ENCODE measurements at regions not wholly inside any gene's neighbourhood (a gene's known extent, or its start where the extent isn't known, plus 50 kb on each side); places are given as distances from the start of the nearest gene placed in this dataset.

- TF ChIP-seq, protein P1, sequence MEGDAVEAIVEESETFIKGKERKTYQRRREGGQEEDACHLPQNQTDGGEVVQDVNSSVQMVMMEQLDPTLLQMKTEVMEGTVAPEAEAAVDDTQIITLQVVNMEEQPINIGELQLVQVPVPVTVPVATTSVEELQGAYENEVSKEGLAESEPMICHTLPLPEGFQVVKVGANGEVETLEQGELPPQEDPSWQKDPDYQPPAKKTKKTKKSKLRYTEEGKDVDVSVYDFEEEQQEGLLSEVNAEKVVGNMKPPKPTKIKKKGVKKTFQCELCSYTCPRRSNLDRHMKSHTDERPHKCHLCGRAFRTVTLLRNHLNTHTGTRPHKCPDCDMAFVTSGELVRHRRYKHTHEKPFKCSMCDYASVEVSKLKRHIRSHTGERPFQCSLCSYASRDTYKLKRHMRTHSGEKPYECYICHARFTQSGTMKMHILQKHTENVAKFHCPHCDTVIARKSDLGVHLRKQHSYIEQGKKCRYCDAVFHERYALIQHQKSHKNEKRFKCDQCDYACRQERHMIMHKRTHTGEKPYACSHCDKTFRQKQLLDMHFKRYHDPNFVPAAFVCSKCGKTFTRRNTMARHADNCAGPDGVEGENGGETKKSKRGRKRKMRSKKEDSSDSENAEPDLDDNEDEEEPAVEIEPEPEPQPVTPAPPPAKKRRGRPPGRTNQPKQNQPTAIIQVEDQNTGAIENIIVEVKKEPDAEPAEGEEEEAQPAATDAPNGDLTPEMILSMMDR (IDR thresholded peaks at IDR 0.05) = no peak
- TF ChIP-seq EZH2 (IDR thresholded peaks at IDR 0.05; ENCODE audit: borderline replicate concordance, insufficient read depth, low read depth, low read length, poor library complexity, severe bottlenecking) = no peak
These were observed 395.7 kb downstream of the BRINP2 start for GRCh38 chr1:177566495-177566894.

Measured in B cell (primary cell).